Eye (tissue), 1 donor: ENCODE measurements at regions not wholly inside any gene's neighbourhood (a gene's known extent, or its start where the extent isn't known, plus 50 kb on each side); places are given as distances from the start of the nearest gene placed in this dataset.
A peak's percentile ranks its signal among the peaks of the same experiment; 100 is the strongest.
"Not testable (repeated sequence)": the region's sequence is repeated elsewhere in the genome, so short reads cannot be mapped to it uniquely, and the experiment has no call there.

Experiments used
- DNase-seq: peaks from one replicate; pipeline ENCODE4 v3.0.0-alpha.2; 2015

DNA sequence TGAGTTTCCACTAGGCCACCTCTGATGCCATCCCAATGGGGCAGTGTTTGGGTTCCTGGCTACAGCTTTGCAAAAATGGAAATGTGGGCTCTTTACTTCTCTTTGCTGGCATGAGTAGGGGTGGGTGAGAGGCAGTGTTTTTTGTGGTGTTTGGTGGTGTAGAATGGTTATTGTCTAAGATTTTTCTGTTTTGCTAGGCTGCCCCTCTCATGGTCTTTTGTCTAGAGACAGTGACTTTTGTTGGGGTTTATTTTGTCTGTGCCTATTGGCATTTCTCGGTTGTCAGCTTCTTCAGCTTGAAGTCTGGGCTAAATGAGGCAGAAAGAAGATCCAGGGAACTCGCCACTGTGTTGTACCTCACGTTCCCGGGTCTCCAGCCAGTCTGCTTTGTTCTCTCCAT is 112.1 kb downstream of the CENPF start:
- peak; percentile 74 for DNase-seq

DNA sequence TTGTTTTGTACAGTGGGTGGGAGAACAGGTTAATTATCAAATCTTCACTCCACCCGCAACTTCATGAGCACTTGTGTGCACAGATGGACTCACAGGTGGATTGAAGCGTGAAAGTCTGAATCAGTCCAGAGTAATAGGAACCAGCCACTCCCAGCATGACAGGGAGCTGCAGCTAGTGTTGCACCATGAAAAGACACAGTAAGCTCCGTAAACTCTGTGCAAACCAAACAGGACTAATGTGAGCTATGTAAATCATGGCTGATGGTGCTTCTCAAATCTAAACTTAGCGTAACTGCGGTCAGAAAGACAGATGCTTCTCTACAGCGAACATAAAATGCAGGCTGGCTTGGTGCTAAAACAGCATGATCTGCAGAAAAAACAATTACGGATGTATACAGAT is 114.4 kb downstream of the CENPF start:
- peak; percentile 37 for DNase-seq

DNA sequence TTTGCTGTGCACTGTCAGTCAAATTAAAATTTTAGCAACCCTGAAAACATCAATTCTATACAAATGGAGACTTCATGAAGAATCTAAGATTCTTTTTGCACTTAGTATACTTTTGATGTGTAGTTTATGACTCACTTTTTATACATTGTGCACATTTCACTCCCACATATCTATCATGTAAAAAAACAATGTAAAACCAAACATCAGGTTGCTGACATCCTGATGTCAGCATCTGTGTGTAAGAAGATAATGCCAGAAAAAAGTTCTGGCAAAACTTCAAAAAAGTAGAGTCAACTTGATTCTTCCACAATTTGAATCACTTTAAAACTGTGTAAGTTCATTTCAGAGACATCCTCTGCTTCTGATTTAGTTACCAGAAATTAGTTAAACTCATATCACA is 115.7 kb downstream of the CENPF start:
- DNase-seq, result no peak

- DNase-seq, result no peak
Observed at GRCh38 chr1:214719207-214719606, 116.2 kb downstream of the CENPF start.

- no peak for DNase-seq
Observed at GRCh38 chr1:214720561-214720960, 117.6 kb downstream of the CENPF start.

GRCh38 chr1:214727274-214727673 is 124.3 kb downstream of the CENPF start:
- DNase-seq, result no peak

DNA sequence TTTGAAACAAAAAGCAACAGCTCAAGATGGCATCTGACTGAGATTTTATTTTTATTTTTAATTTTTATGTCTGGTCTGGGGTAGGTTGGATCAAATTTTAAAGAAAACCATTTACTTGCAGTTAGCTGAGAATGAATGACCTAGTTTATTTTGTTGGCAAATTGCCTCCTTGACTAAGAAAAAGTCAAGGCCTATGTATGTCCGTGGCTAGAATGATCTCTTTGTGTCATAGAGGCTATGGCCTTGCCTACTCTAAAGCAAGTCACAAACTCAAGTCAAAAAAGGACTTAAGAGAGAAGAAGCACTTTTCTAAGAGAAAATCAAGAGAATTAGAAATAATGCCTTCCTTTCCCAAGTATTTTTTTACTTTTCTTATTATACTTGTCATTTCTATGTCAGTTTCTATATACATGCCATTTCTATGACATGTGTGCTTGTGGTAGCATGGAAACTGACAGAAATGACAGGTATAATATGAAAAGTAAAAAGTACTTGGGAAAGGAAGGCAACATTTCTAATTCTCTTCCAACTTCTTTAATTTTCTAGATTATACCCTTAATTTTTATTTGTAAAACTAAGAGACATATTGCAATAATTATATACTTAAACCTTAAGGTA is 136.7 kb downstream of the CENPF start:
- no peak for DNase-seq

- no peak for DNase-seq
Observed at GRCh38 chr1:214740471-214740870, 137.5 kb downstream of the CENPF start.

- peak; percentile 1 for DNase-seq
Observed at GRCh38 chr1:214747050-214747635, 144.1 kb downstream of the CENPF start.

GRCh38 chr1:214753236-214753852 is 150.3 kb downstream of the CENPF start:
- DNase-seq, result no peak

- DNase-seq, result no peak
Observed at GRCh38 chr1:214761030-214761429, 158.0 kb downstream of the CENPF start.

- DNase-seq, result no peak
Observed at GRCh38 chr1:214762902-214763301, 159.9 kb downstream of the CENPF start.

GRCh38 chr1:214764502-214764901 is 161.5 kb downstream of the CENPF start:
- no peak for DNase-seq

GRCh38 chr1:214767221-214767620 is 164.2 kb downstream of the CENPF start:
- DNase-seq, result no peak

DNA sequence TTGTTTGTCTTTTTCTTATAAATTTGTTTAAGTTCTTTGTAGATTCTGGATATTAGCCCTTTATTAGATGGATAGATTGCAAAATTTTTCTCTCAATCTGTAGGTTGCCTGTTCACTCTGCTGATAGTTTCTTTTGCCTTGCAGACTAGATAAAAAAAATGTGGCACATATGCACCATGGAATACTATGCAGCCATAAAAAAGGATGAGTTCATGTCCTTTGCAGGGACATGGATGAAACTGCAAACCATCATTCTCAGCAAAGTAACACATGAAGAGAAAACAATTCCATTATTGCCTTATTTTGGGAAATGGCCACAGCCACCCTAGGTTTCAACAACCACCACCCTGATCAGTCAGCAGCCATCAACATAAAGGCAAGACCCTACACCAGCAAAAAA is 166.7 kb downstream of the CENPF start:
- not testable (repeated sequence) for DNase-seq

DNA sequence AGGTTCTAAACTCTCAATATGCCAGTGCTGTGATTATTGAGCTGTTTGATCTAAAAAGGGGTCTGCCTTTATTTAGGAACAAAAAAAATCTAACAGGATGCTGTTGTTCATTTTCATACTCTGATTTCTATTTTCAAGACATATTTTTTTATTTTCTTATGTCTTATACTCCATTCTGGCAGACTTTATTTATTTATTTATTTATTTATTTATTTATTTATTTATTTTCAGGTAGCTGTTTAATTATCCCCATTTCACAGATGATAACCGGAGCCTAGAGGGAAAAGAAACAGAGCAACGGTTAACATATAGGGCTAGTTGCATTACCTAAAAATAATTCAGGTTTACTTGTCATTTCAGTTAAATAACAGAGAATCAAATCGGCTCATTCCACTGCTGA is 174.4 kb downstream of the CENPF start:
- DNase-seq, result no peak

- no peak for DNase-seq
Observed at GRCh38 chr1:214791961-214792360, 189.0 kb downstream of the CENPF start.

DNA sequence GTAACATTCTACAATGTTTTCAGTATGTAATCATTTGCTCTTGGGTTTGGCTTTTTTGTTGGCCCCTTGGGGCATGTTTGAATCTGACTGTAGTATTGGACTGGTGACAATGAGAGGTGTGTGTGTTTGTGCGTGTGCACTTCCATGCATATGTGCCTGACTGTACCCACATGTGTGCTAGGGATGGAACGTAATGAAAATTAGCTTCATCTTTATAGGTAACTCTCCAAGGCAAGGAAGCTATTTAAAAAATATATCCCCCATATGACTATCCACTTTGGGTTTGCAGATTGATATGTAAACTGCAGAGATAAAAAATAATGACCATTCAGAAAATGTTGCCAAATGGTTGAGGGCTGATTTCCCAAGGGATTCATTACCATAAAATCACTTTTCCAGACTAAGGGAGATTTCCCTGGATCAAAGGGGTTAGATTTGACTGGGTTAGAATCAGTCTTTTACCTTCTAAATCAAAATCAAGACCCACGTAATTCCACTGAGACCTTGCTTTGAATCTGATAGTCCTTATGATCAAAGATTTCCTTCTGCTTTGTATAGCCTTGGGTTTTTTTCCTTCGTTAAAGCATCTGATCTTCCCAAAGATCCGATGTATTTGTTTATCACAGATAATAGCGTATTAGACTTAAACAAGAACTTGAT is 189.7 kb downstream of the CENPF start:
- DNase-seq, result no peak

- DNase-seq, result no peak
Observed at GRCh38 chr1:214793708-214794107, 190.7 kb downstream of the CENPF start.

DNA sequence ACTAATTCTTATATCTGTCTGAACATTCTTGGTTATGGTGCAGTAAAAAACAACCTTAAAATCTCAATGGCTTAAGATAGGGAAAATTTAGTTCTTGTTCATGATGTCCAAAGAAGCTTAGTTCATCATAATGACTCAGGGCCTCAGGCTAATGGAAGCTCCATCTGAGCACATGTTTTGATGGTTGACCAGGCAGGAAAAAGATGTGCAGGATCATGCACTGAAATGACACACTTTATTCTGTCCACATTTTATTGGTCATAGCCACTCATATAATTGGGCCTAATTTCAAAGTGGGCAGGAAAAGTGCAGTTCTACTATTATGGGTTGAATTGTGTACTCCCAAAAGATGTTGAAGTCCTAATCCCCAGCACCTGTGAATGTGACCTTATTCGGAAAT is 198.2 kb downstream of the CENPF start:
- no peak for DNase-seq

DNA sequence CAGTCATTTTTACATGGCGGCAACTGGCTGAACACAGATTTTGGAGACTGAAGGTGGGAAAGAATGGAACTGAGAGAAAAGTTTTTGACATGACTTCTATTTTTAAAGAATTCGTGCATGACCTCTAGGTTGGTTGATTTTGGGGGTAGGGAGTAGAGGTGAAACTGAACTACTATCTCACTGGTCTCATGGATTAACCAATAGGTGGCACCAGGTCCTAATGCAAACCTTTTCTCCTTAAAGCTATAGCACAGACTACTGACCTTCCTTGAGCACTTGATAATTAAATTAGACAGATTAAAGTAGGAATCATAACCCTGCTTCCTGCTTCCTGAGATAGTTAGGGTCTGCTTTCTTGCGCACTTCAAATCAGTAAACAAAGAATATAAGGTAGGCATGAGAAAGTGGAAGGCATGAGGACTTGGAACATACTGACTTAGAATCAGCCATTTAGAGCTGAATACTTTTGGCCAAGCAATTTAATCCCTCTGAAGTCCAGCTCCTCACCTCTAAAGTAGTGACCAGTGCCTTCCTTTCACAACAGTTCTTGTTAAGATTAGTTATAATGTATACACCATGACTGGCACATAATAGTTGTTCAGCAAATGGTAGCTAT is 206.0 kb downstream of the CENPF start:
- DNase-seq, result no peak

DNA sequence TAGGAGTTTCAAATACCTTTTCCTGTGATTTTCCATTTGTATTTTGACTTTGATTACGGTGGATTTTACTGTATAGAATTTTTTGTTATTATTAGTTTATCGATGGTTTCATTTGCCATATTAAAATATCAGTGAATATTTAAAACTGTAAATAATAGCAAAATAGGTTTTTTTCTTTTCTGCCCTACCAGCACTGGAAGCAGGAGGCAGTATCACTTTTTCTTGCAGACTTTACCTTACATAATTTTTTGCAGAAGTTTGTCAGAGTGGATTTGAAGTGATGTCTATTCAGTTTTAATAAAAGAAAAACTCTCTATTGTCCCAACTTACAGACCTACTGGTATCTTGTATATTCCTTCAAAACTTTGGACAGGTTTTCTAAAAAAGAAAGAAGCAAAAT is 213.6 kb downstream of the CENPF start:
- DNase-seq, result no peak

DNA sequence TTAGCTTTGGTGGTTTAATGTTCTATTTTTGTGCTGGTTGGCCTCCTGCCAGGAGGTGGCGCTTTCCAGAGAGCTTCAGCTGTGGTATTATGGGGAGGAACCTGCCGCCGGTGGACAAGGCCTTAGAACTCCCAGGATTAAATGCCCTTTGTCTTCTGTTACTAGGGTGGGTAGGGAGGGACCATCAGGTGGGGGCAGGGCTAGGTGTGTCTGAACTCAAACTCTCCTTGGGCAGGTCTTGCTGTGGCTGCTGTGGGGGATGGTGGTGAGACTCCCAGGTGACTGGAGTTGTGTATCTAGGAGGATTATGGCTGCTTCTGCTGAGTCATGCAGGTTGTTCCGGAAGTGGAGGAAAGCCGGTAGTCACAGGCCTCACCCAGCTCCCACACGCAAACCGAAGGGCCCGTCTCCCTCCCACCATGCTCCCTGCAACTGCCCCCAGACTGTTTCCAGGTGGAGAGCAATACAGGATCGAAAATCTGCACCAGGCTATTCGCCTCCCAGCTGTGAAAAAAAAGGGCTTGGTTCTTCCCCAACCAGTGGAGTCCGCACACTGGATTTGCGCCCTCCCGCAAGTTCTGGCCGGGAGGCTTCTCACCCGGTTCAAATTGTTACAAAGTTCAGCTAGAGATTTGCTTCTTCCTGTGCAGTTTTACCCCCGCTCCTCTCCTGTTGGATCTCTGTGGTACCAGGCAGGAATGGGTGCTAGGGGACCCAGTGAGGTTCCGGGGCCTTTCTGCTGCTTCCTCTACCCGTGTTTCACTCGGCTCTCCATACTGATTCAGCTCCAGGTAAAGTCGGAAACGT is 220.5 kb downstream of the CENPF start:
- no peak for DNase-seq
